ENCODE measurements at regions not wholly inside any gene's neighbourhood (a gene's known extent, or its start where the extent isn't known, plus 50 kb on each side); places are given as distances from the start of the nearest gene placed in this dataset.

DNA sequence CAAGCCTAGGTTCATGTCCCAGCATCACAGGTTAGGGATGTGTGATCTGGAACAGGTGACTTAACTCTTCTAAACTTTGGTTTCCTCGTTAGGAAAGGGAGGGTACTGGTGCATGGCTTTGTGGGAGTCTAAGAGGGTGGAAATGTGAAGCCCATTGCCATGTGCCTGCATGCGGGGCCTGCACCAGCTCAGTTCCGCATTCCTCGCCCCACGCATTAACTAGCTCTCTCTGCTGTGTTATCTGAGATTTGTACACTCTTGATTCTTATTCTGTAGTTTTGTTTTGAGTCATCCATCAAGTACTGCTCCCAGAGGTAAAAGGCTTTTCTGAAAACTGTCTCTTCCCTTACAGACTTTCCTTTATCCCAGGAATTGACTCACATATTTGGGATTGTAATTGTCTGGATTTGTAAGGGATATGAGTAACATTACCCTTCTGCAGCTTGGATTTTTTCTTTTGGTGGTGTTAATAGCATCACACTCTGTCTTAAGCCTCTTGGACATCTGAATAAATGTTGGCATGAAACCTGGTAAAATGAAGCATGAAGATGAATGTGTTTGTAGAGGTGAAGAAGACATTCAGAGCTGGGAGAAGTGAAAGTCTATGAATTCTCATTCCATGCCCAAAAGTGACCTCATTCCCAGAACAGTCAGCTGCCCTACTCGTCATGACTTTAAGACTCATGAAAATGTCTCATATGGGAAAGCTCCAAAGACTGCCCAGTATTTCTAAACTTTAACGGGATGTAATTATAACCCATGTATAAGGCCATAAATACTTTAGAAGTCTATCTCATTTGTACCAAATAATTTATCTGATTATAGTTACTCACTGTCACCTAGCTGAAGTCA, 357.3 kb downstream of the FOXA2 start:
- DNase-seq (ENCODE audit: low read depth in 2 of 2), result no peak

DNA sequence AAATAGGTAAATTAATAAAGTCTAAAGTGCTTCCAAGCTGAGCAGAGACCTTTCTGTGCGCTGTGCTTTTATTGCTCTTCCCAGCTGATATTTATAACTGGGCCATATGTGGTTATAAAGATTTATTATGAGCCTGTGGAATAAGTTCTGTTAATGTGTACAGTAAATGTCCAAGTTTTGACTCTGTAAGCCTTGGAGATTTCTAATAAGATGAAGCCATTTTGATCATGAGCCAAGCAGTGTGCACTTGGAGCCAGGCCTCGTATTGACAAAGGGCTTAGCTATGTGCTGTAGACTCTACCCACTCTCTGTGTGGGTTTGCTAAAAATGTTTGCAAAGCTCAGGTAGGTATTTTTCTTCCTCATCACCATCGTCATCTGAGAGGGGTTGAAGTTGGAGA, 361.1 kb downstream of the FOXA2 start:
- no peak for DNase-seq (ENCODE audit: low read depth in 2 of 2)

DNA sequence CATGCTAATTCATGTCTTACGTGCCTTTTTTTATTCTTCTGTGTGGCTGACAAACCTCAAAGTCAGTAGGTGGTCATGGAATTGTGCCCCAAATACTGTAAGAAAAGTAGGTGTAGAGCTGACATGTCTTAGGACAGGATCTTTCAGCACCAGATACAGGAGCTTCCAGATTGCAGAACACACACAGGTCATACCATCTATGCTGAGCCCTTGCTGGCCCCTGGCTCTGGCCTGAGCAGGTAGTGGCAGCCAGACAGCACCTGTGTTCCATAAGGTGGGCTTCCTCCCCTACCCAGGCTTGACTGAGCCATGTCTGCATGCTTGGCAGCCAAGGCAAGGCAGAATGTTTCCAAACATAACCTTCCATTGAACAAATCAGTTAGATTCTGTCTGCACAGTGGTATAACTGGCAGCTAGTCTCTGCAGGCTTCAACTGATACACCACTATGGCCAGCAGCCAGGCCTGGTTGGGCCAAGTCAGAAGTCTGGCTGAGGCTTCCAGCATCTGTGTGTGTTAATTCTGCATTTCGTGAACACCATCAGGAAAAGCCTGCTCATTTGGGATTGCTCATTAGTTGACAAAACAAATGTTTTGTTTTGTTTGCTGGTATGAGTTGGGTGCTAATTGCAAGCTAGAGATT, 366.5 kb downstream of the FOXA2 start:
- DNase-seq (ENCODE audit: low read depth in 2 of 2), result no peak

DNA sequence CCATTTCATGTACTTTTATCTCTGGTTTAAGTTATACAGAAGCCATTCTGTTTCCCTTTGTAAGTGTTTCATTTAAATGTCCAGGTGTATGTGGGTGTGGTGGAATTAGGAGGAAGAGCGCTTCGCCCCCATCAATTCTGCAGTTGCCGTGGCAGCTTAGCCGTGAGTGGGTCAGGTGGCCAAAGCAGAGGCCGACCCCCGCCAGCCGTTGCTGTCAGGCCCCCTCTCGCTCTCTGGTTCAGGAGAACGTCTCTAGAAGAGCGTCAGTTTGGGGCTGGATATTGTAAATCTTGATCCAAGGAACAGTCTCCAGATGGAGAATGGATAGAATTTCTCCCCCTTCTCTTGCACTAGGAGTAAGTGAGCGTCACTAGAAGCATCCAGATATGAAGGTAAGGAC, 367.4 kb downstream of the FOXA2 start:
- DNase-seq (ENCODE audit: low read depth in 2 of 2), result no peak

DNA sequence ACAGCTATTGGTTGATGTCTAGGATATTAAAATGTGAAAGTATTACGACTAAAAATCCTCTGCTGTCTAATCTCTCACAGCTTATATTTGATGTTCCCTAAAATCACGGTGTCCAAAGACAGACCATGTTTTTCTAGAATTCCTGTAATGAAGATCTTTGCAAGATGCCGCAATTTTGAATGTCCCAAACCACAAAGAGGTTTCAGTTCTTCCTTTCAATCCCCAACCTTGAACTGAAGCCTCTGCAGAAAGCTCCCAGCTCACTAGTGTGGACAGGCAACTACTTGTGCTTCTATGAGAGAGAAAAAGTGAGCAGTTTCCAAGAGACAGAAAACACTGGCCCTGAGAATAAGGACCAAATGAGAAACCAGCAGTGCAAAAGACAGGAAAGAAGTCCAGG, 370.1 kb downstream of the FOXA2 start:
- no peak for DNase-seq (ENCODE audit: low read depth in 2 of 2)

DNA sequence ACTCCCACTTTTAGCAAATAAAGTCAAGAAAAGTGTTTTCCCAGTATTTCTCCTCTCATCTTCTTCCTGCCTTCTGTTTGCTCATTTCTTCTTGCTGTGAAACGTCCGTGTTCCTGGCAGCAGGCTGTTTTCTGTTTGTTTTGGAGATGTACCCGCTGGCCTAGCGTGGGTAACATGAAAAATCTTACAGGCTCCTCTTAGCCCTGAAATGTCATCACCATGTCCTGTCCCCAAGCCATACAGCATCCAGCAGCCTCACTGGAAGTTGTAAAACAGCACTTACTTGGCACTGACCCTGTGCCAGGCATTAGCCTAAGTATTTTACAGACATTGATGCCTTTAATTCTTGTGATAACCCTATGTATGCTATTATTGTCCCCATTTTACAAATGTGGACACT, 371.1 kb downstream of the FOXA2 start:
- no peak for DNase-seq (ENCODE audit: low read depth in 2 of 2)

DNA sequence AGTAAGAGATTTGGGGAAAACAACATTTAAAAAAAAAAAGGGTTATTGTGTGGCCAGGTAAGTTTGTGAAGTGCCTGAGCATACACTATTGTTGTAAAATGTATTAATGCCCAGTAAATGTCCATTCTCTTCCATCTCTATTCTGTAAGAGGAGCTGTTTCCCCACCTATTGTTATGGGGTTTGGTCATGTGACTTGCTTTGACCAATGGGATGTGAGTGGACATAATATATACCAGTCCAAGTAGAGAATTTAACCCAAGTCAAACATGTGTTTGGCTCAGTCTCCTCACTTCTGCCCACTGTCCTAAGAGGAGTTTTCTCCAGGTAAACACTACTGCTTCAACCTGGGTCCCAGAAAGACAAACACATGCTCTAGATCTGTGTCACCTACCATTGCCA, 377.1 kb downstream of the FOXA2 start:
- DNase-seq (ENCODE audit: low read depth in 2 of 2), result no peak

DNA sequence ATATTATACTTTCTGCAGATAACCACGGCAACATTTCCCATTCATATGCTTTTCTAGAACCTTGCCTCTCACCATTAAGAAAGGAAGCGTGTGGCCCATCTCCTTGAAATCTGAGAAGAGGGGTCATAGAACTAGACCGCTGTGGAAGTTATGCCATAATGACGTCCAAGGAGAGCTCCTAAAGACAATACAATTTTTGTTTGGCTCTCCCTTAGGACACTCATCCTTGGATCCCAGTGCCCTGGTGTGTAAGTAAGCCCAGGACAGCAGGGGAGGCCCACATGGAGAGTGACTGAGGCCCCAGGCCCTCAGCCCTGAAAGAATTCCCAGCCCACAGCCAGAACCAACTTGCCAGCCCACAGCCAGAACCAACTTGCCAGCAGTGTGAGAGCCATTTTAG, 379.6 kb downstream of the FOXA2 start:
- no peak for DNase-seq (ENCODE audit: low read depth in 2 of 2)

DNA sequence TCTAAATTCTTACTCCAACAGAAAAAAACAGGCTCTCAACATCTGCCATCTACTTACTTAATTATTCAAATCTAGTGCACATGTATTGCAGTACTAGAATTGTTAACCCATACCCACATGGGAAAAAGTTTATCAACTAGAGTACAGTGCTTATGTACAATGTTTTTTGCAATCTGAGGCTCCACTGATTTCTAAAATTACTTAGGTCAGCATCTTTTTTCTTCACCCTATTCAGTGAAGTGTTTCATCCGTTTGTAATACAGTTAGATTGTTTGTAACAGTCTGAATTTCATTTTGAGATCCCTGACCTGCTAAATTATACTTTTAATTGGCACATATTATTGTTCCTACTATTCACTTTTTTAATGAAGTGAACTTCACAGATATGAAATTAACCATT, 402.2 kb downstream of the FOXA2 start:
- no peak for DNase-seq (ENCODE audit: low read depth in 2 of 2)

DNA sequence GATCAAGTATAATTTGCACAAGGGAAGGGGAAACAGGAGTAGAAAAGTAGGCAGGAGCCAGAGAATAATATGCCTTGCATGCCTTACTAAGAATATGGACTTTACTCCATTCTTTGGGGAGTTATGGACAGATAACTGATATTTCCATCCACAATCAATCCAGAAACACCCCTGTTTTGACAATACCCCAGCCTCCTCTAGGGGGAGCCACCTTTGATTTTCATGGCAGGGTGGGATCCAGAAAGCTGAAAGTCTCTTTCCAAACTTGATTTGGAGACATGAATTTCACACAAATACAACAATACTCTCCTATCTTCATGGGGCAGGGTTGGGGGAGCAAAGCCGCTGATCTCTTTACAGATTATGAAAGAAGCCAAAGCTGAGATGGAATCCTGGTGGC, 404.1 kb downstream of the FOXA2 start:
- DNase-seq (ENCODE audit: low read depth in 2 of 2), result no peak

DNA sequence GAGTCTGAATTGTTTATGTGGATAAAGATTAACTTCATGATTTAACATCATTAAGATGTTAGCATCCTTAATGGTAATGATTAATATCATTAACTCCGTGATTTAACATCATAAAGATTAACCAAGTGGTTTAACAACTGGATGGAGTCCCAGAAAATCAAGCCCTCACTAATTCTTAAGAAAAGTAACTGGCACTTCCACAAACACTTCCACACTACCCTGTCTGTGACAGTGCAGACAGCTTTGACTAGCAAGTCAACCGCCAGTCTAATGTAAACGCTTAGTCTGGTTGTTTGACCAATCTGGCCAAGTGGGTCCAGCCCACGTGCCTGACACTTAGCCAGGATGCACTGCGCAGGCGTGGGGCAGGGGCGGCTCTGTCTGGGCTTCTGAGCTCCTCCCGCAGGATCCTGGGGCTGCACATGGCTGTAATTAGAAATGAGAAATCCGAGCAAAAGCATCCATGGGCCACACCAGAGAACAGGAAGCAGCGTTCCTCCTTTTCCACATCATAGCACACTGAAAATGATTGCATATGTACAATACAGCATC, 424.2 kb downstream of the FOXA2 start:
- DNase-seq (ENCODE audit: low read depth in 2 of 2), result no peak

DNA sequence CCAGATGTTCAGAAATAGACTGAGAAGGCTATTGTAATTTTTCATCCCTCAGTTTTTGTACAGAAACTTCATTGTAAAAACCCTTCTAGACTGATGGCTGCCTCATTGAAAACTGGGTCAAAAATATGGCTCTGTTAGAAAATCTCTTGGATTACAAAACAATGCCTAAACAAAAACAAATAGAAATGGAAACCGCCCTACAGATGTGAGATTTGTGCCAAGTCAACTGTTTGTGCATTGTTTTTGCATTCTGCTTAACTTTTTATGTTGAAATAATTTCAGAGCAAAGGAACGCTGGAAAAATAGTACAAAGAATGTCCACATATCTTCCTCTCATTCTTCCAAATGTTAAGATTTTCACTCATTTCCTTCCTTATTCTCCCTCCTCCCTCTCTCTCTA, 425.1 kb downstream of the FOXA2 start:
- DNase-seq (ENCODE audit: low read depth in 2 of 2), result no peak

DNA sequence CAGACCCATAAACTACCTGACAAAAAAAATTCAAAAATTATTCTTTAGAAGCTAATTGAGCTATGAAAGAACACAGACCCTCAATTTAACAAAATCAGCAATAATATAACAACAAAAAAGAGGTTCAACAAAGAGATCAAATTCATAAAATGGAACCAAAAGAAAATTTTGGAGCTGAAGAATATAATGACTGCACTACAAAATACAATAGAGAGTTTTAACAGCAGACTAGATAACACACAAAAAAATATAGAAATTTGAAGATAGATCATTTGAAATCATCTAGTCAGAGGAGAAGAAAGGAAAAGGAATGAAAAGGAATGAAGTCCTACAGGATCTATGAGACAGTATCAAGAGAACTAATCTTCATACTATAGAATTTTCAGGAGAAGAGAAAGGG, 422.1 kb downstream of the PAX1 start:
- no peak for DNase-seq (ENCODE audit: low read depth in 2 of 2)

DNA sequence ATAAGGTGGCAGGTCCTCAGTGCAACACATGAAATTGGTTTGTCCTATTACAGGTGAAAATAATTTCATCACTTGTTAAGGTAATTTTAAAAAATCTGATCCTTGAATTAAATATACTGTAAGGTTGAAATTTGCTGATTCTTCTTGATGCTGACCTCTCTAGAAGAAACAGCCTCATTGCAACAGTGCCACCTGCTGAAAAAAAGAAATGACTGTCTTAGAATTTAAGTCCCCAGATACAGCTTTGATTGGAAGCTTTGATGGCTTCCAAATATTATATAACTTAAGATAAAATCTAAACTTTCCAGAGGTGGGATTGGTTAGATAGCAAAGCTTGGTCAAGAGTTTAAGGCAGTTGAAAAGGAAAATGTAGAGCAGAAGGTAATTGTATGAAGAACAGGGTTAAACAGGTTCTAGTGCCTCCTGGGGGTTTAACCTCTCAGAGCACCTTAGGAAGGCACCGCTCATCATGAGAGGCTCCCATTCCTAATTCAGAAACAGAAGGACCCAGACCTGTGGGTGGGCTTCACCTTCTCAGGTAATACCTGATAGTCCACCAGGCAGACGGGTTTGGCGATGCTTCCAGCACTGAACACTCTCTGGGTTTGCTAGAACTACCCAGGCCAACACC, 401.0 kb downstream of the PAX1 start:
- DNase-seq (ENCODE audit: low read depth in 2 of 2), result no peak

DNA sequence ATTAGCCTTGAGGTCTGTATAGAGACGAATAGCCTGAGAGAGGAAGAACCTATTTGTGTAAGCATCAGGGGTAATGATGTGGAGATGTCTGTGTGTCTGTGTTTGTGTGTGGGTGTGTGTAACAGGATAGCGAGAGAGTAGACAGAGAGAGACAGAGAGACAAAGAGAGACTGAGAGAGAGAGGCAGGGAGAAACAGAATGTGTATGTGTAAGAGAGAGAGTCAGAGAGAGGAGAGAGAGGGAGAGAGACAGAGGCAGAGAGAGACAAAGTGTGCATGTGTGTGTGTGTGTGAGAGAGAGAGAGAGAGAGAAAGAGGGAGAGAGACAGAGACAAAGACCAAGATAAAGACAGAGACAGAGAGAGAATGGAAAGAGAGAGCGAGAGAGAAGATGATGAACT, 396.1 kb downstream of the PAX1 start:
- DNase-seq (ENCODE audit: low read depth in 2 of 2), result no peak

DNA sequence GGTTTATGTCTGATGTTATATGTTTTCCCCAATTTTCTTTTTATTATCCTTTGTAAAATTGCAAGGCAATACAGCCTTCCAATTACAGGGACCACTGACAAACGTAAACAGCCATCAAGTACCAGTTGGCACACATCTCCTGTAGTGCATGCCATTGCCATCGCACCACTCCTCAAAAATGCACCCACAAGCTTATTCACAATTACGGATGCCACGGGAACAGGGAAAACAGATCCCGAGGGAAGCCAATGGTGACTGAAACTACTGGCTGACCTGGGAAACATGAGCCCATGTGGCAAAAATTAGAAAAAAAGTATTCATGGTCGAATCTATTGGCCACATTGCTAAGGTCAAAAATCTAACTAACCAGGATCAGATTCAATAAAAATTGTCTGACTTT, 395.2 kb downstream of the PAX1 start:
- no peak for DNase-seq (ENCODE audit: low read depth in 2 of 2)

DNA sequence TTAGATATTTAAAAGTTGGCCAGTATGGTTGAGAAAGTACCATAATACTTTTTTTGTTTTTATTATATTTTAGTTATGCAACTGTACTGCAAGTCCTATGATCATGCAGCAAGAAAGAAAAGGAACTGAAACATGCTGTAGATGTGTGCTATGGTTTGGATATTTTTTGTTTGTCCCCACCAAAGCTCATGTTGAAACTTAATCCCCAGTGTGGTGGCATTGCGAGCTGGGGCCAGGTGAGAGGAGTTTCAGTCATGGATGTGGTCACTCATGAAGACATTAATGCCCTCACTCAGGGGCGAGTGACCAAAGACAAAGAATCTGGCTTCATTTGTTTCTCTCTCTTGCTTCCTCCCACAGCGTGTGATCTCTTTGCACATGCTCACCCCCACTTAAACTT, 393.9 kb downstream of the PAX1 start:
- no peak for DNase-seq (ENCODE audit: low read depth in 2 of 2)

DNA sequence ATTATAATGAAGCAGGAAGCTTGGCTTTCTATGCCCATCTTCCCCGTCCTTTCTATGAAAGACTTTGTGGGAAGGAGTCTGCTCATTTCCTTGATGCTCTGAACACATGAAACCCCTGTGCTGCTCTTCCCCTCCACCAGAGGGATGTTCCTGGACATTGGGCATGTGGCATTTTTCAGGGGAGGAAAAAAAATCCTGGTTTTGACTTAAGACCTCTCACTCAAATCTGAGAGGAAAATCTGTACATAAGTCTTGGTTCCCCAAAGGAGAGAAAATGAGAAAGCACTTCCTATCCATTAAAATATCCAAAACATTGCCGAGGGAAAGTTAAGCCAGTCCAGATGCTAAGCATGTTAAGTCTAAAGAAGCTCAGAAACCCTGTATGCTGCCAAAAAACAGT, 393.0 kb downstream of the PAX1 start:
- DNase-seq (ENCODE audit: low read depth in 2 of 2), result no peak

DNA sequence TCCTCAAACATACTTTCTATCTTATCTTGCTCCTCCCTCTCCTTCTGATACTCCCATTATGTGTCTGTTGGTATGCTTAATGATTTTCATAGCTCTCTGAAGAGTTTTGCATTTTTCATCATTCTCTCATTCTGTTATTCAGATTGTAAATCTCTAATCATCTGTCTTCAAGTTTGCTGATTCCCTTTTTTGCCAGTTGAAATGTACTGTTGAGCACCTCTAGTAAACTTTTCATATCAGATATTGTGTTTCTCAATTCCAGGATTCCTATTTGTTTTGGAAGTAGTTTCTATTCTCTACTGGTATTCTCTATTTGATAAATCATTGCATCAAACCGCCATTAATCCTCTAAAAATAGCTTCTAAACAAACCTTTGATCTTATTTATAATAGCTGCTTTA, 387.7 kb downstream of the PAX1 start:
- DNase-seq (ENCODE audit: low read depth in 2 of 2), result no peak

DNA sequence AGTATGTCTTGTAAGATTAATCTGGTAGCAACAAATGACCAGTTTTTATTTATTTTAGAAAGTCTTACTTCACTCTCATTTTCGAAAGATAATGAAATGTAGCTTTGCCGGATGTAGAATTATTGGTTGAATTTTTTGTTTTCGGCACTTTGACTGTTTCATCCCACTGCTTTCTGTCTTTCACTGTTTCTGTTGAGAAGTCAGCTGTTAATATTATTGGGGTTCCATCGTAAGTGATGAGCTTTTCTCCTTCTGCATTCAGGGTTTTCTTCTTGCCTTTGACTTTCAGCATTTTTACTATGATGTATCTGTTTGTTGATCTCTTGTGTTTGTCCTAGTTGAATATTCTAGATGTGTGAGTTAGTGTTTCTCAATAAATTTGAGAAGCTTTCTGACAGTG, 383.4 kb downstream of the PAX1 start:
- DNase-seq (ENCODE audit: low read depth in 2 of 2), result no peak

DNA sequence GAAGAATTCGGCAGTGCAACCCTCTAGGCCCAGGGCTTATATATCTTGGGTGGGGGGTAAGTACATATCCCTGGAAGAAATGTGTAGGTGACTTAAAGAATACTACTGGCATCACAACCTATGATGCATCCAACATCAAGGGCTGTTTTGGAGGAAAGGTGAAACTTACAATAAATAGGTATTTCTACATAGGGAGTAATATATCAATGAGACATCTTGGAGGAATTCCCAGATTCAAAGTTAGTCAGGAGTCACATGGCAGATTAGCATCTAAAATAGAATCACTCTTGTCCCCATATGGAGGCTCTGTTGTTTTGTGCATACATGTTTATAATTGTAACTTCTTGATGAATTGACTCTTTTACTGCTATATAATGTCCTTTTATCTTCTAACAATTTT, 375.5 kb downstream of the PAX1 start:
- no peak for DNase-seq (ENCODE audit: low read depth in 2 of 2)

DNA sequence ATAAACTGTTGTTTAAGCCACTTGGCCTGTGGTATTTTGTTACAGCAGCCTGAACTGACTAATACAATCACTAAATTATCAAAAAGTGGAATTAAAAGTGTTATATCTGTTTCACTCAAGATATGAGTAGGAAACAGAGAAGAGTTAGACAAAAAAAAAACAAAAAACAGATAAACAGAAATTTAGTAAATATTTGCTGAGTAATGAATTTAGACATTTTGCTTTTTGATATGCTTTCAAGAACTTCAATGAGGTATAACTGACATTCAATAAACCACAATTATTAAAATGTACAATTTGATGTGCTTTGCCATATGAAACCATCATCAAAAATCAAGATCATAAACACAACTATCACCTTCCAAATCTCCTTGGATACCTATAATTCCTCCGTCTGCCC, 369.2 kb downstream of the PAX1 start:
- no peak for DNase-seq (ENCODE audit: low read depth in 2 of 2)

DNA sequence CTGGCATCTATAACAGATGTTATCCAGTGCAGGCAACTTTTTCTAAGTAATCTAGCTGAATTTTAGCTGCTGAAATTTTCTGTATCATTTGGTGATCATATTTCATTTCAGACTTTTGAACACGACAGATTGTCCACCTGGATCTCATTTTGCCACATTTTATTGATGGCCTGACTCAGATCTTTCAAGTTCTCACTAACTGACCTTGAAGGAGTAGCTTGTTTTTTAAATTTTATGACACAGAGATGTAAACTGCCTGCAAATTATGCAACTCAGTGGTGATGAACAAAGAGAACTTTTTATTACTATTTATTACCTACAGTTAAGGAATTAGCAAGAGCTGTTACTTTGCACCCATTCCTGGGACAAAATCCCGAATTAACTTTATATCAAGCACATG, 366.4 kb downstream of the PAX1 start:
- DNase-seq (ENCODE audit: low read depth in 2 of 2), result no peak

All from stimulated activated CD8-positive, alpha-beta memory T cell treated with anti-CD3 and anti-CD28 coated beads, Interleukin-7, amount 100 ng/mL, for 4 hours (primary cell).